ENCODE measurements at regions not wholly inside any gene's neighbourhood (a gene's known extent, or its start where the extent isn't known, plus 50 kb on each side); places are given as distances from the start of the nearest gene placed in this dataset.

DNA sequence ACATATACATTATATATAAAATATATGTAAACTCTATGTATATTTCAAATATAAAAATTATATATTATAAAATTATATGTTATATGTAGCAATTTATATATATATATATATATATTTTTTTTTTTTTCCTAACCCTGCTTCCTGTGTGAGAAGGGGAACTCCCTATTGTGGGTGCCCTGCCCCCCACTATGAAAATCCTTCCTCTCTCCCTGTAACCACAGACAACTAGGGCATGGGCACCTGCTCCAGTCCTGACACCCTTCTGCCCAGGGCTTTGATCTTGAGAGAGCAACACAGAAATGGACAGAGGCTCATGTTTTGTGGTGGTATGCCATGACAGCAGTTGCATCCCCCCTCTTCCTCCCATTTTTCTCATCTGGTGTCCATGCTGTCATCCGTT, 148.7 kb upstream of the IL12B start:
- TF ChIP-seq, protein P1, sequence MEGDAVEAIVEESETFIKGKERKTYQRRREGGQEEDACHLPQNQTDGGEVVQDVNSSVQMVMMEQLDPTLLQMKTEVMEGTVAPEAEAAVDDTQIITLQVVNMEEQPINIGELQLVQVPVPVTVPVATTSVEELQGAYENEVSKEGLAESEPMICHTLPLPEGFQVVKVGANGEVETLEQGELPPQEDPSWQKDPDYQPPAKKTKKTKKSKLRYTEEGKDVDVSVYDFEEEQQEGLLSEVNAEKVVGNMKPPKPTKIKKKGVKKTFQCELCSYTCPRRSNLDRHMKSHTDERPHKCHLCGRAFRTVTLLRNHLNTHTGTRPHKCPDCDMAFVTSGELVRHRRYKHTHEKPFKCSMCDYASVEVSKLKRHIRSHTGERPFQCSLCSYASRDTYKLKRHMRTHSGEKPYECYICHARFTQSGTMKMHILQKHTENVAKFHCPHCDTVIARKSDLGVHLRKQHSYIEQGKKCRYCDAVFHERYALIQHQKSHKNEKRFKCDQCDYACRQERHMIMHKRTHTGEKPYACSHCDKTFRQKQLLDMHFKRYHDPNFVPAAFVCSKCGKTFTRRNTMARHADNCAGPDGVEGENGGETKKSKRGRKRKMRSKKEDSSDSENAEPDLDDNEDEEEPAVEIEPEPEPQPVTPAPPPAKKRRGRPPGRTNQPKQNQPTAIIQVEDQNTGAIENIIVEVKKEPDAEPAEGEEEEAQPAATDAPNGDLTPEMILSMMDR (IDR thresholded peaks at IDR 0.05; ENCODE audit: insufficient read depth, low read depth, low read length), result no peak
- TF ChIP-seq EZH2 (IDR thresholded peaks at IDR 0.05; ENCODE audit: insufficient read depth, low read length), result no peak
